Sciatic nerve (tissue), 2 donors: ENCODE measurements at regions not wholly inside any gene's neighbourhood (a gene's known extent, or its start where the extent isn't known, plus 50 kb on each side); places are given as distances from the start of the nearest gene placed in this dataset.

Experiments used
- ATAC-seq: fragments of 200-7000 bp; cut with Tn5 transposase; one replicate; pipeline ENCODE4 v1.9.1; 2020; ENCODE audit warnings: mild to moderate bottlenecking, moderate library complexity
- DNase-seq: peaks from one replicate; pipeline ENCODE4 v3.0.0-alpha.2; 2020; ENCODE audit warnings: low spot score
- intact Hi-C: fragments of 100-400 bp; cut with DNase I; formaldehyde crosslinking; loops from one replicate; pipeline ENCODE4 v1.14.2; 2022
- donor health status: DM: no; HTN: no; CAD: no.
- donor health status: DM: no; HTN: no; CAD: no.

DNA sequence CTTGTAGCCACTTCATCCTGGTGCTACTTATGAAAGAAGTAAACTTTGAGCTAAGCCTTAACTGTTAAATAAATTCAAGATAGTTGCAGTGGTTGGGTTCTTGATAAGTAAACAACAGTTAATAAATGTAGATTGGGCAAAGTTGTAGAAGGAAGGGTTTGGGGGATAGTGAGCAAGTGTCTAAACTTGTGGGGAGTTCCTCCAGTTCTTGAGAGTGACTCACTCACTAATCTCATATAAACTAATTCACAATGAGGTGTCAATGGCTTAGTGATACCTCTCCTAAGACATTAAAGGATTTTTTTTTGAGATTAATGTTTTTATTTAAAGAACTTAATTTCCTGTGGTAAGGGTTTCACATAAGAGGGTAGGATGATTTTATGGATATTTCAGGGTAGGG, 507.4 kb downstream of the BMP2 start:
- intact Hi-C loops, result no loop called here
- DNase-seq (no peak), ATAC-seq (no peak)

- intact Hi-C loops, result no loop called here
- DNase-seq, result no peak
- ATAC-seq, result peak; percentile 95
These were observed 508.3 kb downstream of the BMP2 start for GRCh38 chr20:7275645-7276237.

- intact Hi-C loops, result no loop called here
- DNase-seq, result peak; percentile 88
- peak; percentile 93 for ATAC-seq
These were observed 518.6 kb downstream of the BMP2 start for GRCh38 chr20:7285918-7286556.

DNA sequence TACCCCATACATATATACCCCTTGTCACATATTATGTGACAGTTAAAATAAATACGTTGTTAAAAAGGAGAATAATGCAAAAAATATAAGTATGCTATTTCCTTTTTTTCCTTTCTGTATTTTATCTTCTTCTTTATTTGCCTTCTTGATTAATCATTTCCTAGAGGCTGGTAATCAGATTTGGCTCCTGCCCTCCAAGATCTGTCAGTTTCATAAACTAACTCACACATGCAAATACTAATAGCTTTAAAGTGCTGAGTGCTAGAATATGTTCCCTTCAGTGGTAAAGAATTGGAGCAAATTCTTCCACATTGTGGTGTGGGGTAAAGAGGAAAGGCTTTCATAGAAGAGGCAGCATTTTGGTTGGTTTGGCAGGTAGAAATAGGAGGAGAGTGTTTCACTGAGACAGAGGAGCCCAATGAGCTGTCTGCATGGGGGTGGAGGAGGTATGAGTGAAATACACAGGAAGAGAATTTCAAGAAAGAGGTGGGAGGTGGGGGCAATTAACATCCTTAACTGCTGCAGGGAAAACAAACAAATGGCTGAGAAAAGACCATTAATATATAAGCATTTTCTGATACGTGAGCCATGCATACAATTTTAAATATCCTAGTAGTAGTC, 523.9 kb downstream of the BMP2 start:
- intact Hi-C loops, result no loop called here
- no peak for ATAC-seq
- no peak for DNase-seq

- intact Hi-C loops, result no loop called here
- no peak for ATAC-seq
- DNase-seq, result no peak
These were observed 524.5 kb downstream of the BMP2 start for GRCh38 chr20:7291946-7292345.

DNA sequence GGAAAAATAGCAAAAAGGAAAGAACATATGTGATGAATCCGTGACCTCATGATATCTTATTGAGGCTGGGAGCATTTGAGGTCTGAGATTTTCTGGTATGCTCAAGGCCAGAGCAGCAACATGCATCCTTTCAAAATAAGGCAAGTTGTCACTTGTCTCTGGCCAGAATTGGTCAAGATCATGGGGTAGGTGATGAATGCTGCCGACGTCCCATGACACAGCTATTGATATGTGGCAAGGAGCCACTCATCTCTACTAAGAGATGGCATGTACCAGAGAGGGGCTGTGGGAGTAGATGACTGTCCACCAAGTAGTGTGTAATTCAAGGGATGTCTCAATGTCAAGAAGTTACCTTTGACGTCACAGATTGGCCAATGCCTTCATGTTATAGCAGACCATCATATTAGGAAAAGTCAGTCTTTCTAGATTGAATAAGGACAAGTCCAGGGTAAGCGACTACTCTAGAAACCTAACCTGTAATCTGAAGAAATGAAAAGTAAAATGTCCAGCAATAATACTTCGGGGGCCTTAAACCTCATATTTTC, 527.4 kb downstream of the BMP2 start:
- no peak for DNase-seq
- ATAC-seq, result no peak
- intact Hi-C loops, result no loop called here

DNA sequence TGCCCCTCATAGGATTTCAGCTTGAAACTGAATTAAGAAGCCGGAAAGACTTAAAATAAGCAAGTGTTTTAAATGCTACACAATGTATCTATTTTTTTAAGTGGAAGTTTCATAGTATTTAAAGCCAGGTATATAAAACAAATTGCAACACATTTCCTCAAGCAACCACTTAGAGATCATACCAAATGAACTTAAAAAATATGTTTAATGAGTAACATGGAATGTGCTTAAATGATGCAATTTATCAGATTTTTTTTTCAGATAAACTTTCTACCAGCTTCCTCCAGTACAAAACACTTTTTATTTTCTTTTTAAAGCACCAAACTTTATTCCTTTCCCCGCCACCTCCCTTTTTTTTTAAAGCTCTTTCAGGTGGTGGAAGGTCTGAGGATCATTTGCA, 534.3 kb downstream of the BMP2 start:
- no peak for ATAC-seq
- intact Hi-C loops, result no loop called here

GRCh38 chr20:7302250-7302649, 534.8 kb downstream of the BMP2 start:
- ATAC-seq, result no peak
- DNase-seq, result no peak
- intact Hi-C loops, result no loop called here

More for the DNA sequence above, 534.3 kb downstream of the BMP2 start:
- no peak for DNase-seq

- intact Hi-C loops, result no loop called here
- ATAC-seq (no peak), DNase-seq (no peak)
These were observed 538.5 kb downstream of the BMP2 start for GRCh38 chr20:7305976-7306375.

GRCh38 chr20:7308163-7308562, 540.7 kb downstream of the BMP2 start:
- DNase-seq (no peak), ATAC-seq (no peak)
- intact Hi-C loops, result no loop called here

DNA sequence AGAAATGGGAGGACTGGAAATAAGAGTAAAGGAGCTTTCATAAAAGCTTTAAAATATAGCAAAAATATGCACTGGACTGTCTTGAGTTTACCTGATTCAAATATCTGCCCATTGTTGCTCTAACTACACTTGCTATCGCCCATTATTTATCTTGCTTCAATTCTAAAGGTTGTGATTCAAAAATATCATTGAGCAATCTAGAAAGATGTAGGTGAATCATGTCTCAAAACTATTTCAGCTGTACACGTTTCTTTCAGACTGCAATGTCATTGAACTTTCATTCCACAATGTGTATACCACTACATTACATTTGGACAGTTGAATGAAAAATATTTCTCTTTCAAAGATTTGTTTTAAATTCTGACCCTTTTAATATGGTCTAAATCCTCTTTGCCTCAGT, 545.6 kb downstream of the BMP2 start:
- intact Hi-C loops, result no loop called here

DNA sequence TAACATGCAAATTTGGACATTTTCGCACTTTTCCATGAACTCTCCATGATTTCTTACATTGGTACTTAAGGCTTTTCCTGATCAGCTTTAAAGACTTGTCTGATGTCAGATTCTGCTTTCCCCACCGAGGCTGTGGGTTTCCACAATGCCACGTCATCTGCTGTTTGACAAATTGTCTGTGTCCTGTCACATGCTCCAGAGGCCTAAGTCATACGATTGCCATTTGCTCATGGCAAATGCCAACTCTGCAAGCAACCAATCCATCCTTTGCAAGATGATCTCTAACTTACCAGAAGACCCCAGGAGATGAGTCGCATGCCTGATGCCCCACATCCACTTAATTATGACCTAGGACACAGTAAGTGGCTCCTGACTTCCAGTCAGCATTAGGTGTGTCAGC, 556.5 kb downstream of the BMP2 start:
- DNase-seq (no peak), ATAC-seq (no peak)
- intact Hi-C loops, result no loop called here

More for the DNA sequence above, 545.6 kb downstream of the BMP2 start:
- no peak for DNase-seq
- no peak for ATAC-seq

- ATAC-seq (no peak), DNase-seq (no peak)
- intact Hi-C loops, result no loop called here
These were observed 560.3 kb downstream of the BMP2 start for GRCh38 chr20:7327810-7328209.

DNA sequence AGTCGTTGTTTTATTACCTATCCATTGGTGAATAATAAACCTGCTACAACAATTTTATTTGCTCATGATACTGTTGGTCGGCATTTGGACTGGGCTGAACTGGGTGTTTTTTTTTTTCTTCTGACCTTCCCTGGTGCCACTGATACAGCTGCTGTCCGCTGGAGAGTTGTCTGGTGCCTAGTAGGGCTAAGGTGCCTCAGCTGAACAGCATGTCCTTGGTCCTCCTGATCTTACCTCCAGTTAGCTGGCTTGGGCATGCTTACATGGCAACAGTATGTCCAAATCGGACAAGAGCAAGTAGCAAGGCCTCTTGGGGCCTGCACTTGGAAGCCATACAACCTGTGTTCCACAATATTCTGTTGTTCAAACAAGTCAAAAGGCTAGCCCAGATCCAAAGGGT, 563.4 kb downstream of the BMP2 start:
- intact Hi-C loops, result no loop called here
- ATAC-seq, result no peak

GRCh38 chr20:7332169-7332568, 564.7 kb downstream of the BMP2 start:
- no peak for ATAC-seq
- DNase-seq, result no peak
- intact Hi-C loops, result no loop called here

More for the DNA sequence above, 563.4 kb downstream of the BMP2 start:
- no peak for DNase-seq

- ATAC-seq, result no peak
- DNase-seq, result no peak
- intact Hi-C loops, result no loop called here
These were observed 566.4 kb downstream of the BMP2 start for GRCh38 chr20:7333841-7334240.

DNA sequence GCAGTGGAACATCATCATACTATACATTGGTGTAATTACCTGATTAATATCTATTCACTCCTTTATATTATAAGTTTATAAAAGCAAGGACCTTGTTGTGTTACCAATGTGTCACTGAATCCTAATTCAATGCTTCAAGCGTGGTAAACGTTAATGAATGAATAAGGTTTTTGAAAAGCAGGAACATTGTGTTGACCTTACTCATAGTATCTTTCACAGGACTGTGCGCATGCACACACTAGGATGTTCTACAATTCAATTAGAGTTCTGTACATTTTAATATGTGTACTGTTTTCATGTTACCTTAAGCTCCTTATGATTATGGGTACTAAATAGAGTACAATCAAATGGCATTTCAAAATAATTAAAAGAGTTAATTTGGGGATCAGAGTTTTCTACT, 578.5 kb downstream of the BMP2 start:
- no peak for ATAC-seq

GRCh38 chr20:7346562-7346961, 579.1 kb downstream of the BMP2 start:
- intact Hi-C loops, result no loop called here
- ATAC-seq, result no peak

More for the DNA sequence above, 578.5 kb downstream of the BMP2 start:
- intact Hi-C loops, result no loop called here
- DNase-seq, result no peak

DNA sequence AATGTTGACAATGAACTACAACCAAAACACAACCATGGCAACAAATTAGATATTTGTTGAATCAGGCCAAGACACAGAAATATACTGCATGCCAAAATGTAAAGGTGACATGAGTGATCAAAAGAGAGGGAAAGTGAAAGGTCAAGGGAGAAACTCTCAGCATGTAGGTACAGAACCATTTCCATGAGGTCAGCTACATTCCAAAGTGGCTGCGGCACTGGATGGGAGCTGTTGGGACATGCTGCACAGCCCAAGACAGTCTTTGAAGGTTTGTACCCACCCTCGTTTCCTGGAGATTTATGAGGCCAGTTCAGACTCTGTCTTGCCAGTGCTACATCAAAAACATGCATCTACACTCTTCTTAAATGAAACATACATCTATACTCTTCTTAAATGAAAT, 579.9 kb downstream of the BMP2 start:
- intact Hi-C loops, result no loop called here
- no peak for DNase-seq
- no peak for ATAC-seq

More at GRCh38 chr20:7346562-7346961, 579.1 kb downstream of the BMP2 start:
- DNase-seq, result no peak

- ATAC-seq (no peak), DNase-seq (no peak)
- intact Hi-C loops, result no loop called here
These were observed 580.8 kb downstream of the BMP2 start for GRCh38 chr20:7348253-7348652.
